H1 (cell line): ENCODE measurements at regions not wholly inside any gene's neighbourhood (a gene's known extent, or its start where the extent isn't known, plus 50 kb on each side); places are given as distances from the start of the nearest gene placed in this dataset.

Experiments
- BCL11A ChIP-seq, 2 experiments: IDR thresholded peaks; one replicate each; pipeline ENCODE4 v1.6.1; 2011; ENCODE audit warnings: low read depth in 2 of 2, low read length in 2 of 2, mild to moderate bottlenecking in 2 of 2
- PHF8 ChIP-seq: fragments of 200-600 bp; sonication (generic); conservative IDR thresholded peaks from 2 replicates; pipeline ENCODE4 v1.7.1; 2012; ENCODE audit warnings: low read depth, mild to moderate bottlenecking, inconsistent platforms, low read length, moderate library complexity
- SP4 ChIP-seq: IDR thresholded peaks from 2 replicates; pipeline ENCODE4 v1.6.1; 2012; ENCODE audit warnings: low read length, inconsistent platforms

DNA sequence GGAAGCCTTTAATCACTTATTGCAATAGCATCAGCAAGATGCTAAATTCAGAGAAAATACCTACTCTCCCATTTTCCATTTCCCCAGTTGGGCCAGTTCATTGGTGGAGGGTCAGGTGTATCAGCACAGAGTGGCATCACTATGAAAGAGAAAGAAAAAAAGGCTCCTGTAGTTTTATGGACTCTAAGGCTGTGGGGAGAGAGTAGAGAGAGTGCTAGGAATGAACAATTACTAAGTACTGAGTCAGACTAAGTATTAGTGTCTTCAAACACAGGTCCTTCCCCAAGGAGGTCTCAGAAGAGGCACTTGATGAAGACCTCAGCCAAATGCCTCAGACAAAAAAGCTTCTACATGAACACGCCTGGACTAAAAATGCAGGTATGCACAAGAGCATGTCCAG is 1061.9 kb downstream of the FSTL5 start (continued):
- no peak for TF ChIP-seq BCL11A (IDR thresholded peaks at IDR 0.05; ENCODE audit: low read depth in 2 of 2, low read length in 2 of 2)
- no peak for TF ChIP-seq PHF8
- no peak for TF ChIP-seq SP4
